ENCODE measurements at regions not wholly inside any gene's neighbourhood (a gene's known extent, or its start where the extent isn't known, plus 50 kb on each side); places are given as distances from the start of the nearest gene placed in this dataset.

DNA sequence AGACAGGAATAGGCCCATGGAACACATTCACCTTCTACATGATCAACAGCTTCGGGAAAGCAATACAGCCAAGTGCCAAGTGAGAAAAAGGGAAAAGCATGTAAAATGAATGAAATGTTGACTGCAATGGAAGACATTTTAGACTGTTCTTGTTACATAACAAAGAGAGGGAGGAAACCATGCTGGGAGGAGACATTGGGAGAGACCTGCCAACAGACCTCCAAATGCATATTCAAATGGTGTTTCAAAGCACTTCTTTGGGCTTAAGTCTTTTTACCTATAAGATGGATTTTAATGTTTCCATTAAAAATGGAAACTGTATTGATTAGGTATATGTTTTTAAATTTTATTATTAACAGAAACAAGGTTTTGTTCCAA lies 350.0 kb upstream of the THBS1 start:
- no peak for TF ChIP-seq EP300 (conservative IDR thresholded peaks at IDR 0.05; ENCODE audit: poor library complexity, severe bottlenecking)
- TF ChIP-seq, protein P1, sequence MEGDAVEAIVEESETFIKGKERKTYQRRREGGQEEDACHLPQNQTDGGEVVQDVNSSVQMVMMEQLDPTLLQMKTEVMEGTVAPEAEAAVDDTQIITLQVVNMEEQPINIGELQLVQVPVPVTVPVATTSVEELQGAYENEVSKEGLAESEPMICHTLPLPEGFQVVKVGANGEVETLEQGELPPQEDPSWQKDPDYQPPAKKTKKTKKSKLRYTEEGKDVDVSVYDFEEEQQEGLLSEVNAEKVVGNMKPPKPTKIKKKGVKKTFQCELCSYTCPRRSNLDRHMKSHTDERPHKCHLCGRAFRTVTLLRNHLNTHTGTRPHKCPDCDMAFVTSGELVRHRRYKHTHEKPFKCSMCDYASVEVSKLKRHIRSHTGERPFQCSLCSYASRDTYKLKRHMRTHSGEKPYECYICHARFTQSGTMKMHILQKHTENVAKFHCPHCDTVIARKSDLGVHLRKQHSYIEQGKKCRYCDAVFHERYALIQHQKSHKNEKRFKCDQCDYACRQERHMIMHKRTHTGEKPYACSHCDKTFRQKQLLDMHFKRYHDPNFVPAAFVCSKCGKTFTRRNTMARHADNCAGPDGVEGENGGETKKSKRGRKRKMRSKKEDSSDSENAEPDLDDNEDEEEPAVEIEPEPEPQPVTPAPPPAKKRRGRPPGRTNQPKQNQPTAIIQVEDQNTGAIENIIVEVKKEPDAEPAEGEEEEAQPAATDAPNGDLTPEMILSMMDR (IDR thresholded peaks at IDR 0.05; ENCODE audit: poor library complexity, severe bottlenecking), result no peak
- no peak for TF ChIP-seq SMC3 (conservative IDR thresholded peaks at IDR 0.05; ENCODE audit: poor library complexity)
- TF ChIP-seq EZH2 (IDR thresholded peaks at IDR 0.05; ENCODE audit: borderline replicate concordance, insufficient read depth, low read length, poor library complexity, severe bottlenecking), result no peak
- no peak for TF ChIP-seq MXI1 (conservative IDR thresholded peaks at IDR 0.05; ENCODE audit: poor library complexity, severe bottlenecking)
- TF ChIP-seq, protein P2, sequence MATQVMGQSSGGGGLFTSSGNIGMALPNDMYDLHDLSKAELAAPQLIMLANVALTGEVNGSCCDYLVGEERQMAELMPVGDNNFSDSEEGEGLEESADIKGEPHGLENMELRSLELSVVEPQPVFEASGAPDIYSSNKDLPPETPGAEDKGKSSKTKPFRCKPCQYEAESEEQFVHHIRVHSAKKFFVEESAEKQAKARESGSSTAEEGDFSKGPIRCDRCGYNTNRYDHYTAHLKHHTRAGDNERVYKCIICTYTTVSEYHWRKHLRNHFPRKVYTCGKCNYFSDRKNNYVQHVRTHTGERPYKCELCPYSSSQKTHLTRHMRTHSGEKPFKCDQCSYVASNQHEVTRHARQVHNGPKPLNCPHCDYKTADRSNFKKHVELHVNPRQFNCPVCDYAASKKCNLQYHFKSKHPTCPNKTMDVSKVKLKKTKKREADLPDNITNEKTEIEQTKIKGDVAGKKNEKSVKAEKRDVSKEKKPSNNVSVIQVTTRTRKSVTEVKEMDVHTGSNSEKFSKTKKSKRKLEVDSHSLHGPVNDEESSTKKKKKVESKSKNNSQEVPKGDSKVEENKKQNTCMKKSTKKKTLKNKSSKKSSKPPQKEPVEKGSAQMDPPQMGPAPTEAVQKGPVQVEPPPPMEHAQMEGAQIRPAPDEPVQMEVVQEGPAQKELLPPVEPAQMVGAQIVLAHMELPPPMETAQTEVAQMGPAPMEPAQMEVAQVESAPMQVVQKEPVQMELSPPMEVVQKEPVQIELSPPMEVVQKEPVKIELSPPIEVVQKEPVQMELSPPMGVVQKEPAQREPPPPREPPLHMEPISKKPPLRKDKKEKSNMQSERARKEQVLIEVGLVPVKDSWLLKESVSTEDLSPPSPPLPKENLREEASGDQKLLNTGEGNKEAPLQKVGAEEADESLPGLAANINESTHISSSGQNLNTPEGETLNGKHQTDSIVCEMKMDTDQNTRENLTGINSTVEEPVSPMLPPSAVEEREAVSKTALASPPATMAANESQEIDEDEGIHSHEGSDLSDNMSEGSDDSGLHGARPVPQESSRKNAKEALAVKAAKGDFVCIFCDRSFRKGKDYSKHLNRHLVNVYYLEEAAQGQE (IDR thresholded peaks at IDR 0.05; ENCODE audit: borderline replicate concordance), result no peak
- TF ChIP-seq TAF1 (IDR thresholded peaks at IDR 0.05; ENCODE audit: low read depth), result no peak
